Activated naive CD4-positive, alpha-beta T cell treated with anti-CD3 and anti-CD28 coated beads, Interleukin-2, amount 50 U/mL, for 24 hours (primary cell): ENCODE measurements at regions not wholly inside any gene's neighbourhood (a gene's known extent, or its start where the extent isn't known, plus 50 kb on each side); places are given as distances from the start of the nearest gene placed in this dataset.

Source experiments
- H3K27ac Mint-ChIP-seq: one replicate; pipeline ENCODE4 v1.8.0; 2021; ENCODE audit warnings: mild to moderate bottlenecking, mixed read lengths
- H3K27me3 Mint-ChIP-seq: one replicate; pipeline ENCODE4 v1.8.0; 2021; ENCODE audit warnings: mixed read lengths
- H3K36me3 Mint-ChIP-seq: one replicate; pipeline ENCODE4 v1.8.0; 2021; ENCODE audit warnings: mixed read lengths
- H3K4me1 Mint-ChIP-seq: one replicate; pipeline ENCODE4 v1.8.0; 2021; ENCODE audit warnings: mixed read lengths
- H3K4me3 Mint-ChIP-seq: one replicate; pipeline ENCODE4 v1.8.0; 2021; ENCODE audit warnings: mild to moderate bottlenecking, mixed read lengths
- H3K9me3 Mint-ChIP-seq: one replicate; pipeline ENCODE4 v1.8.0; 2021; ENCODE audit warnings: mixed read lengths

GRCh38 chr18:73249030-73249429, 381.2 kb upstream of the NETO1 start:
- Mint-ChIP-seq H3K4me3 (no peak overlapping the region), H3K36me3 (no peaks in the 10 kb centered on the region), H3K27me3 (no peaks in the 10 kb centered on the region), H3K4me1 (no peaks in the 10 kb centered on the region), H3K9me3 (peaks cover 11% of the 10 kb centered on the region), H3K27ac (no peak overlapping the region)

DNA sequence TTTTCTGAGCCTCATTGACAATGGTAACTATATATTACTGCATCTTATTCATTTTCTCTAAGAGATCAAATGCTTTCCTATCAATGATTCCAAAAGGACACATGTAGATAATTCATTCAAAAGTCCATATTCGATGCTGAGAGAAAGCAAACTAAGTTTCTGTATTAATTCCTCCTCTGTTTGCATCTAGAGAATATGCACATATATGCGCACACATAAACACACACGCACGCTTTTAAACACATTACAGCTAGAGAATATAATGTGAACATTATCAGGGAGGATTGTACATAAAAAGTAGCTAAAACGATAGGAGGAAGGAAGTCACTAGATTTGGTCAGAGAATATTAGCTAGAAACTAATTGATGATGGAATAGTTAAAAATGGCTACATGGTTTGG, 379.0 kb upstream of the NETO1 start:
- H3K27me3 Mint-ChIP-seq = no peaks in the 10 kb centered on the region
- no peak overlapping the region for H3K4me3 Mint-ChIP-seq
- no peaks in the 10 kb centered on the region for H3K36me3 Mint-ChIP-seq
- no peak overlapping the region for H3K27ac Mint-ChIP-seq
- peaks cover 11% of the 10 kb centered on the region for H3K9me3 Mint-ChIP-seq
- no peaks in the 10 kb centered on the region for H3K4me1 Mint-ChIP-seq

GRCh38 chr18:73245345-73245744, 377.6 kb upstream of the NETO1 start:
- Mint-ChIP-seq H3K9me3 (peaks cover 10% of the 10 kb centered on the region), H3K36me3 (no peaks in the 10 kb centered on the region), H3K4me3 (no peak overlapping the region), H3K4me1 (no peaks in the 10 kb centered on the region), H3K27ac (no peak overlapping the region), H3K27me3 (no peaks in the 10 kb centered on the region)

GRCh38 chr18:73244401-73244800, 376.6 kb upstream of the NETO1 start:
- H3K4me1 Mint-ChIP-seq = no peaks in the 10 kb centered on the region
- no peak overlapping the region for H3K27ac Mint-ChIP-seq
- H3K27me3 Mint-ChIP-seq = no peaks in the 10 kb centered on the region
- H3K9me3 Mint-ChIP-seq = peaks cover 10% of the 10 kb centered on the region
- H3K36me3 Mint-ChIP-seq = no peaks in the 10 kb centered on the region
- no peak overlapping the region for H3K4me3 Mint-ChIP-seq

DNA sequence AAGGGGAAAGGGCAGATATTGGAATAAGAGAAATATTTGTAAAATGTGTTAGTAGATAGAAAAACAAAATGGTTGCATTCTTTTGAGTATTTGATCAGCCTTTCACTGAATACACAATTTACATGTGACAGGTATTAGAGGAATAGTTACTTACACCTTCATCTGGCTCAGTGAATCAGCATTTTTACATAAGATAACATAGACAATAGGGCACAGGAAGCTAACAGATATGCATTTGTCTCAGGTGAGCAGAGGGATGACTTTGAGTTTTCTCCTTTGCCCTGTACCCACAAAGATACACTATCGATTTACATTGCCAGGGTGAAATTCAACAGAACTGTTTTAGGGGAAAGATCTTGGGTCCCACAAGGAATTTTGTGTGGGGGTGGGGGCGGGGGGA, 373.1 kb upstream of the NETO1 start:
- peaks cover 10% of the 10 kb centered on the region for H3K9me3 Mint-ChIP-seq
- H3K36me3 Mint-ChIP-seq = no peaks in the 10 kb centered on the region
- no peak overlapping the region for H3K4me3 Mint-ChIP-seq
- H3K27me3 Mint-ChIP-seq = no peaks in the 10 kb centered on the region
- H3K4me1 Mint-ChIP-seq = no peaks in the 10 kb centered on the region
- H3K27ac Mint-ChIP-seq = no peak overlapping the region

GRCh38 chr18:73235921-73236320, 368.1 kb upstream of the NETO1 start:
- Mint-ChIP-seq H3K36me3 (no peaks in the 10 kb centered on the region), H3K4me3 (no peak overlapping the region), H3K9me3 (peaks cover 4% of the 10 kb centered on the region), H3K27me3 (no peaks in the 10 kb centered on the region), H3K27ac (no peak overlapping the region), H3K4me1 (no peaks in the 10 kb centered on the region)

- Mint-ChIP-seq H3K4me3 (no peak overlapping the region), H3K4me1 (no peaks in the 10 kb centered on the region), H3K27ac (no peak overlapping the region), H3K9me3 (peaks cover 8% of the 10 kb centered on the region), H3K36me3 (no peaks in the 10 kb centered on the region), H3K27me3 (no peaks in the 10 kb centered on the region)
Measured at GRCh38 chr18:73235491-73235890, 367.7 kb upstream of the NETO1 start.

DNA sequence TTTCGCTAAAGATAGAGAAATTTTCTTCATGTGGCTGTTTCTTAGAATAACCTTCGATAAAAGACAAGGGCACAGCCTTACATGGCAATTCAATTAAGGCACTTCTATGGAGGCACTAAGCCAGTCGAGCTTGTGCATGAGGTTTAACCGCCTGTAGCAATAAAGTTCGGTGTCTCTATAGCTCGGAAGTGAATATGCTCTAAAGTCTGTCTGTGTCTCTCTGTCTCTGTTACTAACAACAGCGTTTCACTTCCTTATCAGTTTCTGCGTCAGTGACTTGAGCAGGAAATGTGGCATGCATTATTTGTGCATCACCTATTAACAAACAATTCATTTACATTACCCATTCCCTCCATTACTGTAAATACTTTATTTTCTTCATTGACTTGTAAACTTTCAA, 365.1 kb upstream of the NETO1 start:
- H3K27me3 Mint-ChIP-seq = no peaks in the 10 kb centered on the region
- H3K9me3 Mint-ChIP-seq = peaks cover 13% of the 10 kb centered on the region
- H3K4me3 Mint-ChIP-seq = no peak overlapping the region
- no peaks in the 10 kb centered on the region for H3K36me3 Mint-ChIP-seq
- H3K4me1 Mint-ChIP-seq = no peaks in the 10 kb centered on the region
- no peak overlapping the region for H3K27ac Mint-ChIP-seq

DNA sequence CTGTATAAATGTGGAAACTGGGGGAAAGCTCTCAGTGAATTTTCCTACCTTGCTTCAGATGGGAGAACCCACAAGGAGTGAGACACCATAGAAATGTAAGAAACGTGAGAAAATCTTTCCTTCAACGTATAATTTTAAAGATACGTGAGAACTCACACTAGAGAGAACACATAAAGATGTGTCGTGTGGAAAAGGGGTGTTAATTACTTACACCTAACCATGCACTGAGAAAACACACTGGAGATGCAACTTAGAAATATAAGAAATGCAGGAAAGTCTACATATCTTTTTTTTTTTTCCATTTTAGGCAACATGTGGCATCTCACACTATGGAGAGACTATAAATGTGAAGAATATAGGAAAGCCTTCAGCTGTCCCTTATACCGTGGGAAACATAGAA, 352.9 kb upstream of the NETO1 start:
- Mint-ChIP-seq H3K36me3 (no peaks in the 10 kb centered on the region), H3K27ac (no peak overlapping the region), H3K4me1 (no peaks in the 10 kb centered on the region), H3K27me3 (no peaks in the 10 kb centered on the region), H3K9me3 (peaks cover 5% of the 10 kb centered on the region), H3K4me3 (no peak overlapping the region)

- Mint-ChIP-seq H3K9me3 (peaks cover 10% of the 10 kb centered on the region), H3K4me3 (no peak overlapping the region), H3K36me3 (no peaks in the 10 kb centered on the region), H3K27ac (no peak overlapping the region), H3K27me3 (no peaks in the 10 kb centered on the region), H3K4me1 (no peaks in the 10 kb centered on the region)
Measured at GRCh38 chr18:73218293-73218692, 350.5 kb upstream of the NETO1 start.

- no peaks in the 10 kb centered on the region for H3K36me3 Mint-ChIP-seq
Measured at GRCh38 chr18:73214970-73215369, 347.2 kb upstream of the NETO1 start.

DNA sequence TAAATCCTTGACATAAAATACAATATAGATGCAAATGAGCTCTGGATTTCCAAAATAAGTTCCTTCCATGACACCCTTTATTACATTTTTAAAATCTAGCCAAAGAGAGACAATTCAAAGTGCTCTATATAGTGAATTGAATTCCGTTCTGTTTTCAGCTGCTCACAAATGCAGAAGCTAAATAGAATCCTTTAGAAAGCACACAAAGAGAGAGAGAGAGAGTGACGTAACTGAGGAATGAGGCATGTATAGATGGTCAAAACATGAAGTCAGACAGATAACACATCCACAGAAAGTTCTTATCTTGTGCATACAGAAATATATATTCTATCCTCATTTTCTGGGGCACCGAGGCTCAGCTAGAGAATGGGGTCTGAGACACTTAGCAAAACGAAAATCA, 344.7 kb upstream of the NETO1 start:
- no peaks in the 10 kb centered on the region for H3K4me1 Mint-ChIP-seq
- H3K4me3 Mint-ChIP-seq = no peak overlapping the region
- no peaks in the 10 kb centered on the region for H3K27me3 Mint-ChIP-seq

More at GRCh38 chr18:73214970-73215369, 347.2 kb upstream of the NETO1 start:
- Mint-ChIP-seq H3K4me3 (no peak overlapping the region), H3K4me1 (no peaks in the 10 kb centered on the region), H3K27ac (no peak overlapping the region), H3K9me3 (peaks cover 13% of the 10 kb centered on the region), H3K27me3 (no peaks in the 10 kb centered on the region)

DNA sequence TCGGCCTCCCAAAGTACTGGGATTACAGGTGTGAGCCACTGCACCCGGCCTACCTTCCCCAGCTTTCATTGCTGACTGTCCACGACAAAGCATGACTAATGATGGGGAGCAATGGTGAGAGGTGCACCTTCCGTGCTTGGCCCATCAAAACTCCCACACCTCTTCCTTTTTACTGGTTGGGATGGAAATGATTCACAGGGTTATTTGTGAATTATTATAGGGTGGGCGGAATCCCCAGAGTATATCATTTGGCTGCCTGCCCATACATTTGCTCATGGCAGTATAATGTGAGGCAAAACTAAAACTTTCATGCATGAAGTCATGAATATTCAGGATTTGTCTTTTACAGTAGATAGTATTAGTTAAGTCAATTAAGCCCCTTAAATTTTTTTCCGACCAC, 334.2 kb upstream of the NETO1 start:
- Mint-ChIP-seq H3K27ac (no peak overlapping the region), H3K4me3 (no peak overlapping the region), H3K4me1 (no peaks in the 10 kb centered on the region), H3K36me3 (no peaks in the 10 kb centered on the region), H3K27me3 (no peaks in the 10 kb centered on the region), H3K9me3 (no peaks in the 10 kb centered on the region)

More for the DNA sequence above, 344.7 kb upstream of the NETO1 start:
- Mint-ChIP-seq H3K36me3 (no peaks in the 10 kb centered on the region), H3K27ac (no peak overlapping the region), H3K9me3 (peaks cover 17% of the 10 kb centered on the region)

DNA sequence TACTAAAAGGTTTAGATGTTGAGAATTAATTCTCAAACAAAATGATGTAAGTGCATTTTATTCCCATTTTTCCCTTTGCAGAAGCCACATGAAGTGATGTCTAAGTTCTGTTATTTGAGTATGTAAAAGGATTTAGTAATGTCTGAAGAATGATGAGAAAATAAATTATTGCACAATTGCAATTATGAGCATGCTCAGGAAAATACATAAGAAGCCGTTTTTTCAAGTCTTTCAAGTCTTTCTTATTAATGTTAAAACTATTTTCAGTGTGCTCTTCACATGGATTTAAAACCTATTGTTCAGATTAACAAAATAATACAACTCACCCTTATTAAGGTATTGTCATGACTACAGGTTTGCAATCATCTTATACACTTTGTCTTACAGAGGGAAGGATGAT, 331.4 kb upstream of the NETO1 start:
- H3K9me3 Mint-ChIP-seq = no peaks in the 10 kb centered on the region
- no peaks in the 10 kb centered on the region for H3K36me3 Mint-ChIP-seq
- H3K27ac Mint-ChIP-seq = no peak overlapping the region
- no peaks in the 10 kb centered on the region for H3K27me3 Mint-ChIP-seq
- H3K4me1 Mint-ChIP-seq = no peaks in the 10 kb centered on the region
- no peak overlapping the region for H3K4me3 Mint-ChIP-seq

GRCh38 chr18:73189718-73190117, 321.9 kb upstream of the NETO1 start:
- H3K27ac Mint-ChIP-seq = no peak overlapping the region
- H3K36me3 Mint-ChIP-seq = no peaks in the 10 kb centered on the region
- no peak overlapping the region for H3K4me3 Mint-ChIP-seq
- peaks cover 17% of the 10 kb centered on the region for H3K9me3 Mint-ChIP-seq
- H3K4me1 Mint-ChIP-seq = no peaks in the 10 kb centered on the region
- H3K27me3 Mint-ChIP-seq = no peaks in the 10 kb centered on the region

- Mint-ChIP-seq H3K36me3 (no peaks in the 10 kb centered on the region), H3K27me3 (no peaks in the 10 kb centered on the region), H3K4me1 (no peaks in the 10 kb centered on the region), H3K9me3 (no peaks in the 10 kb centered on the region), H3K4me3 (no peak overlapping the region), H3K27ac (no peak overlapping the region)
Measured at GRCh38 chr18:73168236-73168635, 300.4 kb upstream of the NETO1 start.

DNA sequence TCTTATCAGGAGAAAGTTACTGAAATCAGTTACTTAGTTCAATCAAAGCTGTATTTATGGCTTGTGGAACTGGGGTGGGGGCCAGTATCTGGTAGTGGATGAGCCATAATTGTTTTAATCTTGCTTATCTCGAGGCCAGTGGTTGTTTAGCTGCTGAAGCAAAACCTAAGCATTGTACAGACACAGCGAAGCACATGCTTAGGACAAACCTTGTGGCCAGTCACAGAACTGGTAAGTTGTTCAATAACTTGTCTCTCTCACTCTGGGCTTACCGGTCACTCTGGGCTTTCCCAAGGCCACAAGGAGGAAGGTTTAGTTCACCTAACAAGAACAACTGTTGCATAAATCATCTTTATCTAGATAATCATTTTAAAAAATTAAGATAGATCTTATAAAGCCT, 296.6 kb upstream of the NETO1 start:
- Mint-ChIP-seq H3K27me3 (no peaks in the 10 kb centered on the region), H3K9me3 (peaks cover 4% of the 10 kb centered on the region), H3K4me1 (no peaks in the 10 kb centered on the region), H3K36me3 (no peaks in the 10 kb centered on the region), H3K27ac (no peak overlapping the region), H3K4me3 (no peak overlapping the region)
